ENCODE measurements at regions not wholly inside any gene's neighbourhood (a gene's known extent, or its start where the extent isn't known, plus 50 kb on each side); places are given as distances from the start of the nearest gene placed in this dataset.

DNA sequence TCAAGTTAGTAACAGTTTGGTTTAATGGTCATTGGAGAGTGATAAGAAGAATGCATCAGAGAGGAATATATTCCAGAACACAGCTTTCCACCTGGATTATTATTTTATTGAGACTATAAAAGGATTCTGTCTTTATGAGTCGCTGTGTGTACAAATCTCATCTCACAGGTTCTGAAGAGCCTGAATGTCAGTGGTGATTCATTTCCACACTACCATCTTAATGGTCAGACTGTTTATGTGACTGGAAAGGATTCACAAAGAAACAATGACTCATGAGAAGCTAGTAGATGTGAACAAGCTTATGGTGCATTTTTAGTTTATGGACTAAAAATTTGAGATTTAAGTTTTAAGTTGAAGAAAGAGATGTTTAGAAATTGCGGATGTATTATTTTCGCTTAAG lies 685.4 kb upstream of the NRXN1 start:
- TF ChIP-seq, protein P1, sequence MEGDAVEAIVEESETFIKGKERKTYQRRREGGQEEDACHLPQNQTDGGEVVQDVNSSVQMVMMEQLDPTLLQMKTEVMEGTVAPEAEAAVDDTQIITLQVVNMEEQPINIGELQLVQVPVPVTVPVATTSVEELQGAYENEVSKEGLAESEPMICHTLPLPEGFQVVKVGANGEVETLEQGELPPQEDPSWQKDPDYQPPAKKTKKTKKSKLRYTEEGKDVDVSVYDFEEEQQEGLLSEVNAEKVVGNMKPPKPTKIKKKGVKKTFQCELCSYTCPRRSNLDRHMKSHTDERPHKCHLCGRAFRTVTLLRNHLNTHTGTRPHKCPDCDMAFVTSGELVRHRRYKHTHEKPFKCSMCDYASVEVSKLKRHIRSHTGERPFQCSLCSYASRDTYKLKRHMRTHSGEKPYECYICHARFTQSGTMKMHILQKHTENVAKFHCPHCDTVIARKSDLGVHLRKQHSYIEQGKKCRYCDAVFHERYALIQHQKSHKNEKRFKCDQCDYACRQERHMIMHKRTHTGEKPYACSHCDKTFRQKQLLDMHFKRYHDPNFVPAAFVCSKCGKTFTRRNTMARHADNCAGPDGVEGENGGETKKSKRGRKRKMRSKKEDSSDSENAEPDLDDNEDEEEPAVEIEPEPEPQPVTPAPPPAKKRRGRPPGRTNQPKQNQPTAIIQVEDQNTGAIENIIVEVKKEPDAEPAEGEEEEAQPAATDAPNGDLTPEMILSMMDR (IDR thresholded peaks at IDR 0.05), result no peak
- no peak for TF ChIP-seq POLR2A (IDR thresholded peaks at IDR 0.05)
